IMR-90 (cell line): ENCODE measurements at regions not wholly inside any gene's neighbourhood (a gene's known extent, or its start where the extent isn't known, plus 50 kb on each side); places are given as distances from the start of the nearest gene placed in this dataset.
A peak's percentile ranks its signal among the peaks of the same experiment; 100 is the strongest.

Experiments
- ATAC-seq: fragments of 200-7000 bp; cut with Tn5 transposase; 2 replicates; pipeline ENCODE4 v1.9.1; 2020; ENCODE audit warnings: low read depth, mild to moderate bottlenecking, moderate library complexity
- BruUV-seq: library from RNA; stranded (reverse); fragments of 400-500 nt; replicated peaks from 2 replicates; lab custom pipeline; 2021; lab: Mats Ljungman, UMichigan
- CTCF ChIA-PET: fragments of 300-600 bp; formaldehyde crosslinking; extraction: SDS; loops from one replicate; lab custom pipeline; 2021; ENCODE audit warnings: antibody characterized with exemption; lab: Yijun Ruan, JAX
- POLR2A ChIA-PET: fragments of 300-600 bp; sonication (Branson Sonifier 250); formaldehyde crosslinking; loops from one replicate; lab custom pipeline; 2022; ENCODE audit warnings: antibody characterized with exemption; ENCODE audit not compliant: unreplicated experiment; lab: Charles Lee
- DNase-seq: peaks from one replicate; pipeline ENCODE4 v3.0.0; 2013
- H2AFZ ChIP-seq: replicated peaks from 2 replicates; pipeline ENCODE3; 2013; ENCODE audit warnings: low read length, mild to moderate bottlenecking; ENCODE audit not compliant: poor library complexity
- H2AK5ac ChIP-seq: 2 replicates; pipeline ENCODE4 v1.6.1; 2013; ENCODE audit warnings: low read depth, low read length, inconsistent platforms
- H2AK9ac ChIP-seq: replicated peaks from 2 replicates; pipeline ENCODE3; 2013; ENCODE audit warnings: mild to moderate bottlenecking, low read depth, low read length, moderate library complexity; ENCODE audit not compliant: poor library complexity
- H2BK120ac ChIP-seq: 2 replicates; pipeline ENCODE4 v1.6.1; 2013; ENCODE audit warnings: low read depth, low read length, inconsistent platforms
- H2BK15ac ChIP-seq: 3 replicates; pipeline ENCODE4 v1.6.1; 2013; ENCODE audit warnings: low read depth, low read length, inconsistent platforms
- H2BK20ac ChIP-seq: 2 replicates; pipeline ENCODE4 v1.6.1; 2013; ENCODE audit warnings: low read depth, mild to moderate bottlenecking, inconsistent platforms, low read length, moderate library complexity
- H2BK5ac ChIP-seq: 2 replicates; pipeline ENCODE4 v1.6.1; 2013; ENCODE audit warnings: mild to moderate bottlenecking, low read depth, low read length, inconsistent platforms; ENCODE audit not compliant: poor library complexity, severe bottlenecking
- H3K14ac ChIP-seq: replicated peaks from 2 replicates; pipeline ENCODE4 v1.6.1; 2013; ENCODE audit warnings: low read depth, low read length, inconsistent platforms
- H3K18ac ChIP-seq: 2 replicates; pipeline ENCODE4 v1.6.1; 2013; ENCODE audit warnings: low read depth, low read length, control low read depth
- H3K23ac ChIP-seq: 2 replicates; pipeline ENCODE4 v1.6.1; 2013; ENCODE audit warnings: low read depth, low read length, inconsistent platforms
- H3K27ac ChIP-seq: 2 replicates; pipeline ENCODE4 v1.5.1; 2013; ENCODE audit warnings: mild to moderate bottlenecking, control low read depth, low read length; ENCODE audit not compliant: insufficient read depth
- H3K27me3 ChIP-seq: 2 replicates; pipeline ENCODE4 v1.6.1; 2013; ENCODE audit warnings: low read length; ENCODE audit not compliant: control insufficient read depth, insufficient read depth
- H3K36me3 ChIP-seq: 2 replicates; pipeline ENCODE4 v1.6.1; 2013; ENCODE audit warnings: low read length, mixed read lengths; ENCODE audit not compliant: control insufficient read depth, insufficient read depth
- H3K4ac ChIP-seq: 2 replicates; pipeline ENCODE4 v1.6.1; 2013; ENCODE audit warnings: low read depth, low read length, inconsistent platforms
- H3K4me1 ChIP-seq: 2 replicates; pipeline ENCODE4 v1.6.1; 2013; ENCODE audit warnings: low read length, mixed read lengths; ENCODE audit not compliant: control insufficient read depth, insufficient read depth
- H3K4me2 ChIP-seq: 2 replicates; pipeline ENCODE4 v1.6.1; 2013; ENCODE audit warnings: low read depth, mild to moderate bottlenecking, control low read depth, low read length, moderate library complexity
- H3K4me3 ChIP-seq: 2 replicates; pipeline ENCODE4 v1.5.1; 2013; ENCODE audit warnings: low read depth, mild to moderate bottlenecking, control low read depth, low read length, moderate library complexity; ENCODE audit not compliant: insufficient read depth
- H3K56ac ChIP-seq: 2 replicates; pipeline ENCODE4 v1.6.1; 2013; ENCODE audit warnings: low read length, inconsistent platforms; ENCODE audit not compliant: insufficient read depth; ENCODE audit errors: extremely low read depth
- H3K79me1 ChIP-seq, 2 experiments: 2 replicates each; pipeline ENCODE4 v1.6.1; 2013; ENCODE audit warnings: low read length in 2 of 2, inconsistent platforms in 1 of 2, low read depth in 1 of 2
- H3K9ac ChIP-seq: 2 replicates; pipeline ENCODE4 v1.6.1; 2013; ENCODE audit warnings: low read depth, low read length, control low read depth
- H3K9me1 ChIP-seq: 2 replicates; pipeline ENCODE4 v1.6.1; 2013; ENCODE audit warnings: low read length, inconsistent platforms; ENCODE audit not compliant: insufficient read depth
- H3K9me3 ChIP-seq: 2 replicates; pipeline ENCODE4 v1.6.1; 2013; ENCODE audit warnings: low read length; ENCODE audit not compliant: control insufficient read depth, insufficient read depth
- H4K20me1 ChIP-seq: 2 replicates; pipeline ENCODE4 v1.6.1; 2013; ENCODE audit warnings: low read length, inconsistent platforms; ENCODE audit not compliant: insufficient read depth
- H4K5ac ChIP-seq: 2 replicates; pipeline ENCODE4 v1.6.1; 2013; ENCODE audit warnings: mild to moderate bottlenecking, low read depth, low read length, control low read depth
- H4K8ac ChIP-seq, 2 experiments: 2 replicates each; pipeline ENCODE4 v1.6.1; 2013; ENCODE audit warnings: low read depth in 2 of 2, low read length in 2 of 2, control low read depth in 1 of 2, inconsistent platforms in 1 of 2
- H4K91ac ChIP-seq: 2 replicates; pipeline ENCODE4 v1.6.1; 2013; ENCODE audit warnings: low read depth, low read length, inconsistent platforms; ENCODE audit not compliant: insufficient read depth
- CEBPB ChIP-seq: IDR thresholded peaks from 2 replicates; pipeline ENCODE4 v1.6.1; 2012; ENCODE audit warnings: low read depth, low read length, improper control_type of control experiment
- MXI1 ChIP-seq: IDR thresholded peaks from 2 replicates; pipeline ENCODE4 v1.6.1; 2012; ENCODE audit warnings: low read depth, mild to moderate bottlenecking, low read length, moderate library complexity, borderline replicate concordance
- WGBS, 2 experiments: methylation state at CpG; one replicate each; pipeline versions ENCODE4 v1.1.5 to v1.1.7; 2013; ENCODE audit warnings: missing lambda C conversion rate in 2 of 2; ENCODE audit not compliant: insufficient read length in 1 of 2; ENCODE audit errors: extremely low coverage in 2 of 2; 5-methylcytosine and 5-hydroxymethylcytosine counted together
- dilution Hi-C: fragments of 300-500 bp; cut with HindIII; formaldehyde crosslinking; loops from one replicate; pipeline ENCODE4 v1.14.3; 2018; ENCODE audit warnings: low sequenced_read_pairs; ENCODE audit not compliant: unreplicated experiment
- in situ Hi-C: fragments of 300-500 bp; cut with MboI; formaldehyde crosslinking; loops from 3 replicates; pipeline ENCODE4 v1.14.3; 2019; ENCODE audit warnings: low sequenced_read_pairs, inconsistent platforms, mixed read lengths
- intact Hi-C: fragments of 100-400 bp; cut with micrococcal nuclease; formaldehyde crosslinking; loops from 2 replicates; pipeline ENCODE4 v1.10.0; 2022

GRCh38 chr18:28459587-28459986, 282.7 kb upstream of the CDH2 start:
- dilution Hi-C loops = no loop called here
- no peaks in the 10 kb centered on the region for H3K4me1 ChIP-seq
- H3K23ac ChIP-seq = no peak overlapping the region
- ChIA-PET CTCF (no interaction called here), POLR2A (no interaction called here)
- no peak overlapping the region for H2BK120ac ChIP-seq
- H3K9me3 ChIP-seq = no peaks in the 10 kb centered on the region
- no peaks in the 10 kb centered on the region for H3K36me3 ChIP-seq
- H3K79me1 ChIP-seq = no peaks in the 10 kb centered on the region
- H4K8ac ChIP-seq = no peak overlapping the region
- H4K20me1 ChIP-seq = no peaks in the 10 kb centered on the region
- in situ Hi-C loops = no loop called here
- no peak overlapping the region for H3K18ac ChIP-seq
- no peak overlapping the region for H2BK20ac ChIP-seq
- no peak for ATAC-seq
- H3K27me3 ChIP-seq = no peaks in the 10 kb centered on the region
- no peak overlapping the region for H3K9ac ChIP-seq
- no peak overlapping the region for H2AFZ ChIP-seq
- H2BK15ac ChIP-seq = no peak overlapping the region
- H3K4me3 ChIP-seq = no peak overlapping the region
- no TSS peak for BruUV-seq
- no peak overlapping the region for H3K56ac ChIP-seq
- H4K5ac ChIP-seq = no peak overlapping the region
- no peak overlapping the region for H3K14ac ChIP-seq
- no peak overlapping the region for H2AK9ac ChIP-seq
- H2AK5ac ChIP-seq = no peak overlapping the region
- WGBS, 2 experiments = no CpG with 5 or more reads among the region's 2 CpGs
- no peak for DNase-seq
- no peak overlapping the region for H3K4ac ChIP-seq
- H4K91ac ChIP-seq = no peak overlapping the region
- peak; percentile 75 for TF ChIP-seq CEBPB
- no peak for TF ChIP-seq MXI1
- no peak overlapping the region for H2BK5ac ChIP-seq
- H3K9me1 ChIP-seq = no peaks in the 10 kb centered on the region
- H3K4me2 ChIP-seq = no peak overlapping the region
- H3K27ac ChIP-seq = no peak overlapping the region
- intact Hi-C loops = no loop called here
